GM19395 (cell line): ENCODE measurements at regions not wholly inside any gene's neighbourhood (a gene's known extent, or its start where the extent isn't known, plus 50 kb on each side); places are given as distances from the start of the nearest gene placed in this dataset.
"Not testable (repeated sequence)": the region's sequence is repeated elsewhere in the genome, so short reads cannot be mapped to it uniquely, and the experiment has no call there.

Experiments
- ATAC-seq: cut with Tn5 transposase; IDR thresholded peaks from one replicate; pipeline ENCODE4 v1.9.1; 2021; ENCODE audit warnings: mild to moderate bottlenecking, moderate library complexity; ENCODE audit not compliant: unreplicated experiment

- ATAC-seq = no peak
Measured at GRCh38 chr7:49579408-49579807, 194.0 kb upstream of the VWC2 start.

GRCh38 chr7:49580000-49580399, 193.4 kb upstream of the VWC2 start:
- no peak for ATAC-seq

- no peak for ATAC-seq
Measured at GRCh38 chr7:49580761-49581160, 192.7 kb upstream of the VWC2 start.

- ATAC-seq = no peak
Measured at GRCh38 chr7:49583440-49583839, 190.0 kb upstream of the VWC2 start.

- no peak for ATAC-seq
Measured at GRCh38 chr7:49596701-49597491, 176.5 kb upstream of the VWC2 start.

GRCh38 chr7:49597805-49598204, 175.6 kb upstream of the VWC2 start:
- no peak for ATAC-seq

- ATAC-seq = no peak
Measured at GRCh38 chr7:49611951-49612350, 161.5 kb upstream of the VWC2 start.

- ATAC-seq = no peak
Measured at GRCh38 chr7:49613759-49614158, 159.7 kb upstream of the VWC2 start.

- not testable (repeated sequence) for ATAC-seq
Measured at GRCh38 chr7:49614974-49615373, 158.5 kb upstream of the VWC2 start.

GRCh38 chr7:49618028-49618427, 155.4 kb upstream of the VWC2 start:
- no peak for ATAC-seq

GRCh38 chr7:49623943-49624342, 149.5 kb upstream of the VWC2 start:
- ATAC-seq = no peak

- no peak for ATAC-seq
Measured at GRCh38 chr7:49624611-49625010, 148.8 kb upstream of the VWC2 start.

- no peak for ATAC-seq
Measured at GRCh38 chr7:49630513-49630912, 142.9 kb upstream of the VWC2 start.

GRCh38 chr7:49631071-49631815, 142.2 kb upstream of the VWC2 start:
- ATAC-seq = no peak

GRCh38 chr7:49631960-49632359, 141.5 kb upstream of the VWC2 start:
- ATAC-seq = no peak

GRCh38 chr7:49635800-49636199, 137.6 kb upstream of the VWC2 start:
- no peak for ATAC-seq

- ATAC-seq = no peak
Measured at GRCh38 chr7:49636400-49636799, 137.0 kb upstream of the VWC2 start.

- no peak for ATAC-seq
Measured at GRCh38 chr7:49638166-49638565, 135.3 kb upstream of the VWC2 start.

- ATAC-seq = no peak
Measured at GRCh38 chr7:49639068-49639593, 134.3 kb upstream of the VWC2 start.

GRCh38 chr7:49639808-49640207, 133.6 kb upstream of the VWC2 start:
- no peak for ATAC-seq

- no peak for ATAC-seq
Measured at GRCh38 chr7:49643321-49643720, 130.1 kb upstream of the VWC2 start.

GRCh38 chr7:49643736-49644135, 129.7 kb upstream of the VWC2 start:
- no peak for ATAC-seq
